GM23248 (cell line): ENCODE measurements at regions not wholly inside any gene's neighbourhood (a gene's known extent, or its start where the extent isn't known, plus 50 kb on each side); places are given as distances from the start of the nearest gene placed in this dataset.
A peak's percentile ranks its signal among the peaks of the same experiment; 100 is the strongest.

Experiments used
- DNase-seq: peaks from one replicate; pipeline ENCODE4 v3.0.0-alpha.2; 2015
- H2AFZ ChIP-seq: fragments of 200-600 bp; sonication (generic); 2 replicates; pipeline ENCODE4 v1.6.1; 2016; ENCODE audit warnings: antibody characterized with exemption
- H3F3A ChIP-seq: fragments of 200-600 bp; sonication (generic); 2 replicates; pipeline ENCODE4 v1.6.1; 2016; ENCODE audit warnings: mild to moderate bottlenecking, antibody characterized with exemption, mixed run types; ENCODE audit not compliant: insufficient read depth
- H3K27ac ChIP-seq: fragments of 200-600 bp; sonication (generic); 2 replicates; pipeline ENCODE4 v1.5.1; 2016; ENCODE audit warnings: mild to moderate bottlenecking
- H3K27me3 ChIP-seq: fragments of 200-600 bp; sonication (generic); replicated peaks from 2 replicates; pipeline ENCODE4 v1.6.1; 2016; ENCODE audit warnings: mild to moderate bottlenecking; ENCODE audit not compliant: insufficient read depth
- H3K36me3 ChIP-seq: fragments of 200-600 bp; sonication (generic); 2 replicates; pipeline ENCODE4 v1.6.1; 2016; ENCODE audit warnings: low read depth, mild to moderate bottlenecking
- H3K4me1 ChIP-seq: fragments of 200-600 bp; sonication (generic); 2 replicates; pipeline ENCODE4 v1.6.1; 2016; ENCODE audit warnings: mild to moderate bottlenecking; ENCODE audit not compliant: insufficient read depth
- H3K4me2 ChIP-seq: fragments of 200-600 bp; sonication (generic); one replicate; pipeline ENCODE4 v1.6.1; 2016; ENCODE audit warnings: mild to moderate bottlenecking; ENCODE audit not compliant: unreplicated experiment
- H3K4me3 ChIP-seq: fragments of 200-600 bp; sonication (generic); 2 replicates; pipeline ENCODE4 v1.5.1; 2016; ENCODE audit warnings: mild to moderate bottlenecking
- H3K79me2 ChIP-seq: fragments of 200-600 bp; sonication (generic); 2 replicates; pipeline ENCODE4 v1.6.1; 2016; ENCODE audit warnings: mild to moderate bottlenecking; ENCODE audit not compliant: insufficient read depth
- H3K9ac ChIP-seq: fragments of 200-600 bp; sonication (generic); 2 replicates; pipeline ENCODE4 v1.6.1; 2016; ENCODE audit warnings: mild to moderate bottlenecking
- H3K9me2 ChIP-seq: fragments of 200-600 bp; sonication (generic); 2 replicates; pipeline ENCODE4 v1.6.1; 2016; ENCODE audit warnings: mixed run types, mild to moderate bottlenecking, moderate library complexity; ENCODE audit not compliant: insufficient read depth
- H3K9me3 ChIP-seq: fragments of 200-600 bp; sonication (generic); one replicate; pipeline ENCODE4 v1.6.1; 2017; ENCODE audit warnings: low read depth
- H4K20me1 ChIP-seq: fragments of 200-600 bp; sonication (generic); 2 replicates; pipeline ENCODE4 v1.6.0; 2016; ENCODE audit not compliant: insufficient read depth
- EZH2 ChIP-seq: fragments of 200-600 bp; sonication (generic); IDR thresholded peaks from 2 replicates; pipeline ENCODE4 v1.6.1; 2018; ENCODE audit warnings: antibody characterized with exemption, mild to moderate bottlenecking; ENCODE audit not compliant: insufficient read depth, poor library complexity, severe bottlenecking
- EZH2phosphoT487 ChIP-seq: fragments of 200-600 bp; sonication (generic); IDR thresholded peaks from 2 replicates; pipeline ENCODE4 v1.6.1; 2018; ENCODE audit warnings: antibody characterized with exemption, moderate library complexity, mild to moderate bottlenecking, low read depth; ENCODE audit not compliant: insufficient read depth
- WGBS, 2 experiments: methylation state at CpG; one replicate each; pipeline ENCODE4 v1.1.6; 2015 to 2017; ENCODE audit warnings: low lambda C conversion rate in 2 of 2, low coverage in 1 of 2; ENCODE audit errors: missing lambda C conversion rate in 2 of 2; 5-methylcytosine and 5-hydroxymethylcytosine counted together
- in situ Hi-C: fragments of 300-500 bp; cut with MboI; formaldehyde crosslinking; loops from 2 replicates; pipeline ENCODE4 v1.15.0; 2020

DNA sequence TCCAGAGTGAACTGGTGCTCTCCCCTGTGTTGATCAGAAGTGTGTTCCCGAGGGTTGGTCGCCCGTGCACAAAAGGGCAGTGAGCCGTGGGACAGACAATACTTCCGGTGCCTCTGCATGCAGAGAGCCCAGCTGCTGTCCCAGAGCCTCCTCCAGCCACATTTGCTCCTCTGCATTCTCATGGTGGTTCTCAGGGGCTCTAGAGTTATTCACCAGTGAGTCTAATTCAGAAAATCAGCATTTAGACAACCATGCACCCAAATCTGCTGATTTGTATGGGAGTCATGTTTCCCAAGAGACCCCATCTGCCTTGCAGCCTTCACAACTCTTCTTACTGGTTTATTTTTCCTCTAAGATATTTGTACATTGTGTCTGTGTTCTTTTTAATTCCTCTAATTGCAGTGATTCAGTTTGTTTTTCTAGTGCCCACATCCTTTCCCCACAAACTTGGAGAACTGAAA lies 107.0 kb upstream of the SPRED1 start:
- Histone ChIP-seq H3K9me3 (no peaks in the 10 kb centered on the region), H3K4me1 (peaks cover 11% of the 10 kb centered on the region; the same call in 1 of the 2 replicates), H4K20me1 (no peaks in the 10 kb centered on the region), H3K4me3 (no peak overlapping the region), H2AFZ (no peak overlapping the region), H3K79me2 (no peaks in the 10 kb centered on the region), H3K27ac (no peak overlapping the region), H3K9ac (no peak overlapping the region), H3K9me2 (no peaks in the 10 kb centered on the region), H3K36me3 (no peaks in the 10 kb centered on the region; the same call in 1 of the 2 replicates), H3K4me2 (no peak overlapping the region), H3K27me3 (no peaks in the 10 kb centered on the region), H3F3A (peaks cover 6% of the 10 kb centered on the region; the same call in 1 of the 2 replicates)
- TF ChIP-seq EZH2phosphoT487 (no peak), EZH2 (no peak)
- no peak for DNase-seq
- 88 to 95% methylated on average over 5 of the region's 5 CpGs for WGBS, 2 experiments
- in situ Hi-C loops = no loop called here

- WGBS, 2 experiments = 76 to 79% methylated on average over 2 of the region's 2 CpGs
- no peaks in the 10 kb centered on the region for H4K20me1 ChIP-seq
- no peak for DNase-seq
- in situ Hi-C loops = no loop called here
- H3K4me1 ChIP-seq = peaks cover 11% of the 10 kb centered on the region; the same call in 1 of the 2 replicates
- no peaks in the 10 kb centered on the region for H3K79me2 ChIP-seq
- no peaks in the 10 kb centered on the region for H3K9me2 ChIP-seq
- peaks cover 6% of the 10 kb centered on the region; the same call in 1 of the 2 replicates for H3F3A ChIP-seq
- H3K9ac ChIP-seq = no peak overlapping the region
- no peaks in the 10 kb centered on the region; the same call in 1 of the 2 replicates for H3K36me3 ChIP-seq
- no peaks in the 10 kb centered on the region for H3K9me3 ChIP-seq
- TF ChIP-seq EZH2phosphoT487 = no peak
- TF ChIP-seq EZH2 = no peak
- H3K4me2 ChIP-seq = no peak overlapping the region
- no peak overlapping the region for H3K27ac ChIP-seq
- H3K27me3 ChIP-seq = no peaks in the 10 kb centered on the region
- H3K4me3 ChIP-seq = no peak overlapping the region
- H2AFZ ChIP-seq = no peak overlapping the region
Observed at GRCh38 chr15:38147246-38147645, 105.4 kb upstream of the SPRED1 start.

DNA sequence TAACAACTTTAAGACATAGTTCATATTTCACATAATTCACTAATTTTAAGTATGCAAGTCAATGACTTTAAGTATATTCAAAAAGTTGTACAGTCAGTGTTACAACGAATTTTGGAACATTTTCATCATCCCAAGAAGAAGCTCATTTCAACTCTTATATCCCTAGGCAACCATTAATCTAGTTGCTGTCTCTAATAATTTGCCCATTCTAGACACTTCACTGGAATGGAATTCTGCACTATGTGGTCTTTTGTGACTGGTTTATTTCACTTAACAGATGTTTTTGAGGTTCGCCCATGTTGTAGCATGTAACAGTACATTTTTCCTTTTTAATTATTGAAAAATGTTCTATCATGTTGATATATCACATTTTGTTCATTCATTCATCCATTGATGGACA lies 104.2 kb upstream of the SPRED1 start:
- Histone ChIP-seq H3K9ac (no peak overlapping the region), H3K36me3 (no peaks in the 10 kb centered on the region; the same call in 1 of the 2 replicates), H3K27me3 (no peaks in the 10 kb centered on the region), H3K79me2 (no peaks in the 10 kb centered on the region), H3K4me1 (peaks cover 11% of the 10 kb centered on the region; the same call in 1 of the 2 replicates), H3F3A (peaks cover 6% of the 10 kb centered on the region; the same call in 1 of the 2 replicates), H3K4me2 (no peak overlapping the region), H3K4me3 (no peak overlapping the region), H3K9me2 (no peaks in the 10 kb centered on the region), H3K9me3 (no peaks in the 10 kb centered on the region), H2AFZ (no peak overlapping the region), H3K27ac (no peak overlapping the region), H4K20me1 (no peaks in the 10 kb centered on the region)
- no peak for TF ChIP-seq EZH2
- no peak for TF ChIP-seq EZH2phosphoT487
- peak; percentile 23 for DNase-seq
- in situ Hi-C loops = no loop called here
- WGBS, 2 experiments = 59 to 61% methylated on average over 2 of the region's 2 CpGs

DNA sequence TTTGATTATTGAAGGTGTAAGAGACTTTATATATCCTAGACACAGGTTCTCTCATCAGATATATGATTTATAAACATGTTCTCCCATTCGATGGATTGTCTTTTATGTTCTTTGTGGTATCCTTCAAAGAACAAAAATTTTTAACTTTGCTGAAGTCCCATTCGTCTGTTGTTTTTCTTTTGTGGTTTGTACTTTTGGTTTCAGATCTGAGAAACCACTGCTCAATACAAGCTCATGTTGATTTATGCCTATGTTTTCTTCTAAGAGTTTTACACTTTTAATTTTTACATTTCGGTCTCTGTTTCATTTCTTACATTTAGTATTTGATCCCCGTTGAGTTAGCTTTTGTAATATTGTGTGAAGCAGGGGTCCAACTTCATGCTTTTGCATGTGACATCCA lies 103.3 kb upstream of the SPRED1 start:
- no peaks in the 10 kb centered on the region for H3K9me3 ChIP-seq
- no peaks in the 10 kb centered on the region for H3K27me3 ChIP-seq
- H3F3A ChIP-seq = peaks cover 6% of the 10 kb centered on the region; the same call in 1 of the 2 replicates
- no peak for DNase-seq
- TF ChIP-seq EZH2phosphoT487 (no peak), EZH2 (no peak)
- in situ Hi-C loops = no loop called here
- peaks cover 11% of the 10 kb centered on the region; the same call in 1 of the 2 replicates for H3K4me1 ChIP-seq
- no peaks in the 10 kb centered on the region for H3K9me2 ChIP-seq
- WGBS, 2 experiments = 80 to 83% methylated on average over 4 of the region's 4 CpGs
- no peaks in the 10 kb centered on the region for H4K20me1 ChIP-seq
- H3K36me3 ChIP-seq = no peaks in the 10 kb centered on the region; the same call in 1 of the 2 replicates
- H2AFZ ChIP-seq = no peak overlapping the region
- no peak overlapping the region for H3K4me3 ChIP-seq
- H3K9ac ChIP-seq = no peak overlapping the region
- H3K27ac ChIP-seq = no peak overlapping the region
- H3K79me2 ChIP-seq = no peaks in the 10 kb centered on the region
- H3K4me2 ChIP-seq = no peak overlapping the region
